Activated naive CD8-positive, alpha-beta T cell treated with anti-CD3 and anti-CD28 coated beads, Interleukin-2, amount 10 ng/mL, durations not matched to agents 7 days and 5 days (primary cell): ENCODE measurements at regions not wholly inside any gene's neighbourhood (a gene's known extent, or its start where the extent isn't known, plus 50 kb on each side); places are given as distances from the start of the nearest gene placed in this dataset.

ENCODE experiments used
- ATAC-seq: fragments of 150-1000 bp; cut with Tn5 transposase; one replicate; pipeline ENCODE4 v1.10.0; 2021; ENCODE audit warnings: low read depth, moderate library complexity
- POLR2A ChIA-PET: fragments of 350-600 bp; sonication (Branson Sonifier 250); formaldehyde crosslinking; loops from one replicate; lab custom pipeline; 2021; ENCODE audit warnings: antibody characterized with exemption; lab: Charles Lee
- DNase-seq: peaks from one replicate; pipeline ENCODE4 v3.0.0; 2021
- H3K27ac Mint-ChIP-seq: one replicate; pipeline ENCODE4 v1.8.0; 2022; ENCODE audit warnings: mild to moderate bottlenecking, mixed read lengths
- H3K27me3 Mint-ChIP-seq: one replicate; pipeline ENCODE4 v1.8.0; 2022; ENCODE audit warnings: mild to moderate bottlenecking, moderate library complexity, mixed read lengths
- H3K36me3 Mint-ChIP-seq: one replicate; pipeline ENCODE4 v1.8.0; 2021; ENCODE audit warnings: mild to moderate bottlenecking, mixed read lengths
- H3K4me1 Mint-ChIP-seq: one replicate; pipeline ENCODE4 v1.8.0; 2021; ENCODE audit warnings: mixed read lengths
- H3K4me3 Mint-ChIP-seq: one replicate; pipeline ENCODE4 v1.8.0; 2022; ENCODE audit warnings: mild to moderate bottlenecking, moderate library complexity, mixed read lengths
- H3K9me3 Mint-ChIP-seq: one replicate; pipeline ENCODE4 v1.8.0; 2021; ENCODE audit warnings: mixed read lengths

GRCh38 chrY:17122166-17122565, 757.9 kb downstream of the CDY2B start:
- no peak for ATAC-seq
- H3K27ac Mint-ChIP-seq, result no peak overlapping the region
- peaks cover 1% of the 10 kb centered on the region for H3K9me3 Mint-ChIP-seq
- no peaks in the 10 kb centered on the region for H3K27me3 Mint-ChIP-seq
- DNase-seq, result no peak
- no peak overlapping the region for H3K4me3 Mint-ChIP-seq
- H3K36me3 Mint-ChIP-seq, result peaks cover 1% of the 10 kb centered on the region
- POLR2A ChIA-PET, result no interaction called here
- H3K4me1 Mint-ChIP-seq, result no peaks in the 10 kb centered on the region

GRCh38 chrY:17085303-17085702, 794.7 kb downstream of the CDY2B start:
- no peak for DNase-seq
- Mint-ChIP-seq H3K4me3 (no peak overlapping the region), H3K9me3 (no peaks in the 10 kb centered on the region), H3K4me1 (no peaks in the 10 kb centered on the region), H3K36me3 (no peaks in the 10 kb centered on the region), H3K27ac (no peak overlapping the region), H3K27me3 (no peaks in the 10 kb centered on the region)
- POLR2A ChIA-PET, result no interaction called here
- peak; percentile 22 for ATAC-seq

GRCh38 chrY:17079887-17080286, 800.1 kb downstream of the CDY2B start:
- Mint-ChIP-seq H3K36me3 (peaks cover 7% of the 10 kb centered on the region), H3K27me3 (no peaks in the 10 kb centered on the region), H3K27ac (peak overlapping the region; percentile 21), H3K9me3 (peaks cover 35% of the 10 kb centered on the region), H3K4me3 (no peak overlapping the region), H3K4me1 (peaks cover 8% of the 10 kb centered on the region)
- DNase-seq (no peak), ATAC-seq (no peak)
- POLR2A ChIA-PET, result no interaction called here

GRCh38 chrY:17067307-17067706, 812.7 kb downstream of the CDY2B start:
- POLR2A ChIA-PET, result no interaction called here
- H3K27ac Mint-ChIP-seq, result no peak overlapping the region
- H3K36me3 Mint-ChIP-seq, result peaks cover 12% of the 10 kb centered on the region
- H3K4me3 Mint-ChIP-seq, result no peak overlapping the region
- ATAC-seq (no peak), DNase-seq (no peak)
- no peaks in the 10 kb centered on the region for H3K27me3 Mint-ChIP-seq
- H3K9me3 Mint-ChIP-seq, result peaks cover 14% of the 10 kb centered on the region
- peaks cover 5% of the 10 kb centered on the region for H3K4me1 Mint-ChIP-seq

- H3K4me1 Mint-ChIP-seq, result no peaks in the 10 kb centered on the region
- POLR2A ChIA-PET, result no interaction called here
- no peak overlapping the region for H3K27ac Mint-ChIP-seq
- H3K4me3 Mint-ChIP-seq, result no peak overlapping the region
- DNase-seq (no peak), ATAC-seq (no peak)
- H3K9me3 Mint-ChIP-seq, result no peaks in the 10 kb centered on the region
- no peaks in the 10 kb centered on the region for H3K36me3 Mint-ChIP-seq
- no peaks in the 10 kb centered on the region for H3K27me3 Mint-ChIP-seq
These were observed 827.0 kb downstream of the CDY2B start for GRCh38 chrY:17053041-17053440.

- no peaks in the 10 kb centered on the region for H3K27me3 Mint-ChIP-seq
- POLR2A ChIA-PET, result no interaction called here
- H3K9me3 Mint-ChIP-seq, result no peaks in the 10 kb centered on the region
- no peaks in the 10 kb centered on the region for H3K36me3 Mint-ChIP-seq
- ATAC-seq (no peak), DNase-seq (no peak)
- no peaks in the 10 kb centered on the region for H3K4me1 Mint-ChIP-seq
- H3K4me3 Mint-ChIP-seq, result no peak overlapping the region
- no peak overlapping the region for H3K27ac Mint-ChIP-seq
These were observed 829.6 kb downstream of the CDY2B start for GRCh38 chrY:17050374-17050773.

GRCh38 chrY:17045124-17045523, 834.9 kb downstream of the CDY2B start:
- Mint-ChIP-seq H3K27me3 (no peaks in the 10 kb centered on the region), H3K4me1 (no peaks in the 10 kb centered on the region), H3K4me3 (no peak overlapping the region), H3K27ac (no peak overlapping the region), H3K36me3 (no peaks in the 10 kb centered on the region), H3K9me3 (peaks cover 9% of the 10 kb centered on the region)
- ATAC-seq (no peak), DNase-seq (no peak)
- POLR2A ChIA-PET, result no interaction called here

- ATAC-seq, result no peak
- Mint-ChIP-seq H3K9me3 (peaks cover 9% of the 10 kb centered on the region), H3K4me1 (no peaks in the 10 kb centered on the region), H3K27me3 (no peaks in the 10 kb centered on the region), H3K4me3 (no peak overlapping the region), H3K27ac (no peak overlapping the region), H3K36me3 (no peaks in the 10 kb centered on the region)
- POLR2A ChIA-PET, result no interaction called here
- no peak for DNase-seq
These were observed 835.3 kb downstream of the CDY2B start for GRCh38 chrY:17044723-17045122.

- no peak overlapping the region for H3K27ac Mint-ChIP-seq
- ATAC-seq, result no peak
These were observed 835.7 kb downstream of the CDY2B start for GRCh38 chrY:17044272-17044671.

GRCh38 chrY:17038439-17038838, 841.6 kb downstream of the CDY2B start:
- DNase-seq, result no peak
- Mint-ChIP-seq H3K27ac (no peak overlapping the region), H3K27me3 (no peaks in the 10 kb centered on the region), H3K36me3 (no peaks in the 10 kb centered on the region), H3K4me1 (no peaks in the 10 kb centered on the region), H3K9me3 (peaks cover 9% of the 10 kb centered on the region), H3K4me3 (no peak overlapping the region)
- POLR2A ChIA-PET, result no interaction called here
- ATAC-seq, result no peak

More at GRCh38 chrY:17044272-17044671, 835.7 kb downstream of the CDY2B start:
- Mint-ChIP-seq H3K4me1 (no peaks in the 10 kb centered on the region), H3K4me3 (no peak overlapping the region), H3K27me3 (no peaks in the 10 kb centered on the region), H3K36me3 (no peaks in the 10 kb centered on the region), H3K9me3 (peaks cover 9% of the 10 kb centered on the region)
- POLR2A ChIA-PET, result no interaction called here
- DNase-seq, result no peak

- no peaks in the 10 kb centered on the region for H3K36me3 Mint-ChIP-seq
- no peak overlapping the region for H3K27ac Mint-ChIP-seq
- POLR2A ChIA-PET, result no interaction called here
- H3K4me3 Mint-ChIP-seq, result no peak overlapping the region
- DNase-seq, result no peak
- no peaks in the 10 kb centered on the region for H3K4me1 Mint-ChIP-seq
- no peak for ATAC-seq
- peaks cover 2% of the 10 kb centered on the region for H3K9me3 Mint-ChIP-seq
- no peaks in the 10 kb centered on the region for H3K27me3 Mint-ChIP-seq
These were observed 861.9 kb downstream of the CDY2B start for GRCh38 chrY:17018126-17018525.

- H3K36me3 Mint-ChIP-seq, result no peaks in the 10 kb centered on the region
- DNase-seq (no peak), ATAC-seq (no peak)
- no peaks in the 10 kb centered on the region for H3K4me1 Mint-ChIP-seq
- POLR2A ChIA-PET, result no interaction called here
- H3K27me3 Mint-ChIP-seq, result no peaks in the 10 kb centered on the region
- H3K4me3 Mint-ChIP-seq, result no peak overlapping the region
- no peak overlapping the region for H3K27ac Mint-ChIP-seq
- H3K9me3 Mint-ChIP-seq, result peaks cover 5% of the 10 kb centered on the region
These were observed 886.5 kb downstream of the CDY2B start for GRCh38 chrY:16993551-16993950.

GRCh38 chrY:16981776-16982175, 898.2 kb downstream of the CDY2B start:
- H3K9me3 Mint-ChIP-seq, result peaks cover 5% of the 10 kb centered on the region
- no peaks in the 10 kb centered on the region for H3K4me1 Mint-ChIP-seq
- H3K36me3 Mint-ChIP-seq, result no peaks in the 10 kb centered on the region
- ATAC-seq (no peak), DNase-seq (no peak)
- H3K4me3 Mint-ChIP-seq, result no peak overlapping the region
- no peak overlapping the region for H3K27ac Mint-ChIP-seq
- H3K27me3 Mint-ChIP-seq, result no peaks in the 10 kb centered on the region
- POLR2A ChIA-PET, result no interaction called here

- POLR2A ChIA-PET, result no interaction called here
- Mint-ChIP-seq H3K36me3 (no peaks in the 10 kb centered on the region), H3K4me1 (no peaks in the 10 kb centered on the region), H3K27me3 (no peaks in the 10 kb centered on the region), H3K9me3 (peaks cover 2% of the 10 kb centered on the region), H3K4me3 (no peak overlapping the region), H3K27ac (no peak overlapping the region)
- DNase-seq (no peak), ATAC-seq (no peak)
These were observed 920.9 kb downstream of the CDY2B start for GRCh38 chrY:16959071-16959470.

- no peak for DNase-seq
- no peak overlapping the region for H3K4me3 Mint-ChIP-seq
- POLR2A ChIA-PET, result no interaction called here
- H3K4me1 Mint-ChIP-seq, result no peaks in the 10 kb centered on the region
- no peak for ATAC-seq
- no peak overlapping the region for H3K27ac Mint-ChIP-seq
- H3K9me3 Mint-ChIP-seq, result peaks cover 1% of the 10 kb centered on the region
- H3K36me3 Mint-ChIP-seq, result no peaks in the 10 kb centered on the region
- H3K27me3 Mint-ChIP-seq, result no peaks in the 10 kb centered on the region
These were observed 932.8 kb downstream of the CDY2B start for GRCh38 chrY:16947221-16947620.
